GM18873 (cell line): ENCODE measurements at regions not wholly inside any gene's neighbourhood (a gene's known extent, or its start where the extent isn't known, plus 50 kb on each side); places are given as distances from the start of the nearest gene placed in this dataset.

Experiments used
- ATAC-seq: cut with Tn5 transposase; IDR thresholded peaks from one replicate; pipeline ENCODE4 v1.9.1; 2021; ENCODE audit warnings: mild to moderate bottlenecking, moderate library complexity, moderate number of reproducible peaks; ENCODE audit not compliant: unreplicated experiment, low FRiP score

DNA sequence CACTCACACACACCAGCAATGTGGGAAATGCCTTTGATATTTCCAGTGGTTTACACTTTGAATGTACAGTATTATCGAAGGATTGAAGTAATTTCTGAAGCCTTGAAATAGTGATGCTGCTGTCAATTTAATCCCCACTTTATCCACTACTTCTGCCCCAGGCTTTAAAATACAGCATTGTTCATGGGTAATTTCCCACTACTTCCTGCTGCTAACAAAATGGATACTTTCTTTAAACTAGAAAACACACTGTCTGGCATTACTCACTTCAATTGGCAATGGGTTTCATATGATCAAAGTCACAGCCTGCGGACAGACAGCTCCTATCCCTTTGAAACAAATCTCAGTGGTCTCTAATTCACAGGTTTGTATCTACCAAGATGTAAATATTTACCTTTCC, 292.2 kb downstream of the CDH11 start:
- ATAC-seq: no peak

DNA sequence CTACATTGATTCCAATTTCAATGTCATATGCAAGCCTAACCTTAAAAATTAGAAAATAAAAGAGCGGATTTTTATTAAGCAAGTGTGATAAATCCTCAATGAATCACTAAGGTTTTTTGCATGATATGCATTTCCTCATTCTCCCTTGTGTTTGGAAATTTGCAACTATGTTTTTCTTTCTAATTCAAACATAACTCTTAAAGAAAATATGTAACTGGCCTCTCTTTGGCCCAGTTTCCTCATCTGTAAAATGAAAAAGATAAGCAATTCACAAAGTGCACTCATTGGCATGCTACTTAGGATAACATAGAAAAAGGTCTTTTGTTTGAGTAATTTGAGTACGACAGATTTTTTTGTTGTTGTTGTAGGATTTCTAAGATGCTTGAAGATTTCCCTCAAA, 295.5 kb downstream of the CDH11 start:
- ATAC-seq: no peak

DNA sequence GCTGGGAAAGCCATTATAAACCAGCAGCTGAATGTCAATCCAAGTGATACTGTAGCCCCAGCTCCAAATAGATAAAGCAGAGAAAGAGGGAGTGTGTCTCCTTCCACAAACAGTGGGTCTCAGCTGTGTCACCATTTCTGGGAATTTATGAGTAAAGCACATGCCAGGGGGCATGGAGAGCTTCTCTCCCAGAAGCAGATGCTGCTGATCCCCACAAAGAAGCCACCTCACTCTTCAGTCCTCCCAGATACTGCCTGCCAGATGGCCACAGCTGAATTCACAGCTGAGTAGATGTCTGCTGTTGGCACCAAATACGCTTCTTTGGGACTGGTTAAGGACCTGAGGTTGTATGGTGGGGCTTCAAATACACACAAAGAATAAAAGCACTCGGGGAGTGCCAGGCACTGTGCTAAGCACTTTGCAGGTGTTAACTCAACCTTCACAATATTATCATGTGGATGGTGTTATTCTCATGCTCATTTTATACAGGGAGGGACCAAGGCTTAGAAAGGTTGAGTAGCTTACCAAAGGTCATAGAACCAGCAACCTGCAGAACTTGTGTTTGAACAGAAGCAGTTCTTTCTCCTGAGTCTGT, 298.3 kb downstream of the CDH11 start:
- no peak for ATAC-seq

DNA sequence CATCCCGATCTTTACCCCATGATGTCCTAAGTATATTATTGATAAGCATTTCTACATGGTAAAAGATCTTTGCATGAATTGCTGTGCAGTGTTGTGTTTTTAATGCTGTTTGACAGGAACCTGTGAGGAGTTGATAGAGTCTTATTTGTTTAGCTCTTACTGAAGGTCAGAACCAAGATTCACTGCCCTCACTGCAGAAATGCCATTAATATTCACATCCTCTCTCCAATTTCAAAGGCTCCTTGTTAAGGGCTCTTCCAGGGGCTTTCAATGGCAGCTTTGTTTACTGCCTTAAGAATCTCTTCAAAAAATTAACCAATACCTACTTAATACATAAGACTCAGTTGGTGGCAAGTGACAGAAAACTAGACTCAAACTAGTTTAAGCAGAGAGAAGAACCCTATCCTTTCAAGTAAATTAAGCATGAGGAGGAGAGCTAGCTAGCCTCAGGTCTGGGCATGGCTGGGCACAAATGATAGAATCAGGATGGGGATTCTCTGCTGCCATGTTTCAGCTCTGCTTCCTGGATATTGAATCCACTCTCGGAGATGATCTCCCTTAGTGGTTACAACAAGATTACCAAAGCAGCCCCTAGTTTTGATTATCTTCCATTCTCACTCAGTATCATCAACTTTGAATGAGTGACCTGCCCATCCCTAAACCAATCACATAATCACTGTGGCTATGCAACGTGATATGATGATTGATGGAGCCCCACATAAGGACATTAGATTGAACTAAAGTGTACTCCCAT, 311.8 kb downstream of the CDH11 start:
- ATAC-seq: no peak

DNA sequence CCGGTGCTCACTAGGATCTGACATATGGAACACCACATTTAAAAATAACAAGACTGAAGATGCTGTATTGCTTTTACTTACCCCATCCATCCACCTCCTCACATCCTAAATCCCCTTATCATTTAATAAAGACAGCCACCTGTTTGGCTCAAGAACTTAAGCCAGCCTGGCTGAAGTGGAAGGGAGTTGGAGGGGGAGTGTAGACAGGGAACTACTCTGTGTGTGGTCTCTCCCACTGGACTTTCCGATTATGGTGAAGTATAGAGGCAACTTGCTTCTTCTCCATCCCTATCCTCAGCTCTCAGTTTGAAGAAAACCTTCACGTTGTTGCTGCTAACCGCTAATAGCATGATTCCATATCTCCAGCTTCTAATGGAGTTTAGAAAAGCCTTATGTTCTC, 313.4 kb downstream of the CDH11 start:
- no peak for ATAC-seq

DNA sequence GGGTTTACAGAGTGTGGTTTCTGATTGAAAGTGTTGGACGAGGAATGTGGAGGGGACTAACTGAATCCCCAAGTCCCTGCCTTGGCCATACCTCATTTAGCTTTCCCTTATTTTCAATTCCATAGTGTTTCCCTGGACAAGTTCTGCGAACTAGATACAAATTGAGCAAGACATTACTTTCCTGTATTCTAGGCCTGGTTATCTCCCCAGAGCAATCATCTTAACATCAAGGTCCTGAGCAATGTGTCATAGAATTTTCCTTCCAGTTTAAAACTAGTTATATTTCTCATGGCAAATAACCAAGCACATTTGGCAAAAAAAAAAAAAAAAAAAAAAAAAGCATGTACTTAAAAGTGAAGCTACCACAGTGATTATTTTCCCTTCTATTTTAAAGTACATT, 330.1 kb downstream of the CDH11 start:
- no peak for ATAC-seq

DNA sequence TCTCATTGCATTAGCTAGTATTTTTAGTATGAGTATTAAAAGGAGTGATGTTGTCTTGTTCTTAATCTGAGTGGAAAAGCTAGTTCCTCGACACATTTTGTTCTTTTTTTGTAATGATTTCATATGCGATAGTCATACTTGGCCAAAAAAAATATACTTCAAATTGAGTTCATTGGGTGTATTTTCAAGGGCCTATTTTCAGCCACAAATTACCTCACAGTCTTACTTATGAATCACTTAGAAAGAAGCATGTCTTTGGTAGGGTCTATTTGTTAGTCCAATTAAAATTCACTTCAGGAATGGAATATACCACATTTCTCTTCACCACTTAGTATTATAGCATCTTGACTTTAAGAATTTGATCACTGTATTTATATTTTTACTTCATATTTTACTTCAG, 337.2 kb downstream of the CDH11 start:
- no peak for ATAC-seq

DNA sequence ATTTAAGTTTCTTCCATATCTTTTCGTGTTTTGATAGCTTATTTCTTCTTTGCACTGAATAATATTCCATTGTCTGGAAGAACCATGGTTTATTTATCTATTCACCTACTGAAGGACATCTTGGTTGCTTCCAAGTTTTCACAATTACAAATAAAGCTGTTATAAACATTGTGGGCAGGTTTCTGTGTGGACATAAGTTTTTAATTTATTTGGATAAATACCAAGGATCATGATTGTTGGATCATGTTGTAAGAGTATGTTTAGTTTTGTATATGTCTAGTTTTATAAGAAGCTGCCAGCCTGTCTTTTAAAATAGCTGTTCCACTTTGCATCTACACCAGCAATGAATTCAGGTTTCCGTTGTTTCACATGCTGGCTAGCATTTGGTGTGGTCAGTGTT, 339.4 kb downstream of the CDH11 start:
- ATAC-seq: no peak

DNA sequence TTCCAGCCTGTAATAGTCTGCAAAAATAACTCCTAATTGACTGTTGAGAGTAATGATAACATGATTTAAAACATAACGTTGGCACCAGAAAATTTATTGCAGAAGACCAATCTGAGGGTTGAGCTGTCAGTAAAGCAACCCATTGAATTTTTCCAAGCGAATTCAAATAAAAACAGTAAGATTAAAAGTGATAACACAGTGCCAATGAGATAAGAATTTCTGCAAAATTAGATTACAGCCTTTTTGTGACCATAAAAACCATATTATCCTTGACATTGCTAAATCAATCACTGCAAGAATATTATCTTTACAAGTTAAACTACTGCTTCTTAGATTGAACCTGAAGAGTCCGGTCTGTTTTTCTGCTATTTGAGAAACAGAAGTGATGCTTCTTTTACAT, 341.4 kb downstream of the CDH11 start:
- ATAC-seq: no peak

DNA sequence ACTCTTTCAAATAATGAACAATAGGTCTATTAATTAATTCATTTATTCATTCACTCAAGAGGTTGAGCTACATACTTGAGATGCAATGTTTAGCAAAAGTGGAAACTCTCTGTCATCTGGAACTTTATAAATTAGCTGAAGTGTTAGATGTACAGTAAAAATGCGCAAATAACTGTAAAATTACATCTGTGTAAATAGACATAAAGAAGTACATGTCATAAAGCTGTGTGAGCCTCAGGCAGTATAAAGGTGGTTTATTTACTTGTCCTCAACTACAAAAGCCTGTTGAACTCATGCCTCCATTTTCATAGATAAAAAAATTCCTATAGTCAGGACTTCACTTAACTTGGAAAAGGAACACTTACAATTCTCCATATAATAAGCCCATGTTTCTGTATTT, 343.1 kb downstream of the CDH11 start:
- ATAC-seq: no peak

DNA sequence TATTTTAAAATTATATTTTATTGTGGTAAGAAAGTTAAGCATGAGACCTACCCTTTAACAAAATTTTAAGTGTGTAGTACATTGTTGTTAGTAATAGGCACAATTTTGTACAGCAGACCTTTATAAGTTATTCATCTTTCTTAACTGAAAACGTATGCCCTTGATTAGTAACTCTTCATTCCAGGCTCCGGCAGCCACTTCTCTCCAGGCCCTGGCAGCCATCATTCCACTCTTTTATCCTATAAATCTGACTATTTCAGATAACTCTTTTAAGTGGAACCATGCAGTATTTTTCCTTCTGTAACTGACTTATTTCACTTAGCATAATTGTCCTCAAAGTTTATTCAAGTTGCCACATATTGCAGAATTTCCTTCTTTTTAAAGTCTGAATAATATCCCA, 348.2 kb downstream of the CDH11 start:
- ATAC-seq: no peak

DNA sequence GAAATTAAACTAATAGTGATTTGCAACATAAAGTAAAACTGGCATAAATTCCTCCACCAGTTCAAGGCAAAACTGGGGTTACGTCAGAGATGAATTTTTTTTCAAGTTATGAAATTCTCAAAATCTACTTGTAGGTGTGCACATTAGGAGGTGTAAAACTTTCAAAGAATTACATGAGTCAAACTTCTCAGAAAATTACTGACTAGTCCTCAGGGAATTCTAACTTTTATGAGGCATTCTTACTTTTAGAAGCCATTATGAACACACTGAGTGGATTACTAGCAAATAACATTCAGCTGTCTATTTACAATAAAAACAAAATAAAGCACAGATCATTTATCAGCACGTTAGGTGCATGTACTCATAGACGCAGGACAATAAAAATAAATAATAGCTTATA, 348.7 kb downstream of the CDH11 start:
- ATAC-seq: no peak

DNA sequence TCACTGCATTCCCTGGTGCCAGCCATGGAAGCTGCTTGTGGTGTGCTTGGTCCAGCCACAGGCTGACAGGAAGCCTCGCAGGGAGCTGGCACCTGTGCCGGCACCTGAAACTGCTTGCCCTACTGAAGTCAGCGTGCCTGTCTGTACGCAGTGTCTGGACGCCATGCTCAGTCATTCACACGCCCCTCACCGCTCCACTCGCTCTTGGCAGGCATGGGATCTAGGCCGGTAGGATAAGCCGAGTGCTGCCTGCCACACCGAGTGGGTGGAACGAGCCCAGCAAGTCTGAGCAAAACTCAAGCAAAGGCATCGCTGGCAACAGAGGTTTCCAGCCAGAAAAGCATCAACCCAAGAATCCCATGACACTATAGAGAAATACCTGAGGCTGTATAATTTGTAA, 350.6 kb downstream of the CDH11 start:
- ATAC-seq: no peak

DNA sequence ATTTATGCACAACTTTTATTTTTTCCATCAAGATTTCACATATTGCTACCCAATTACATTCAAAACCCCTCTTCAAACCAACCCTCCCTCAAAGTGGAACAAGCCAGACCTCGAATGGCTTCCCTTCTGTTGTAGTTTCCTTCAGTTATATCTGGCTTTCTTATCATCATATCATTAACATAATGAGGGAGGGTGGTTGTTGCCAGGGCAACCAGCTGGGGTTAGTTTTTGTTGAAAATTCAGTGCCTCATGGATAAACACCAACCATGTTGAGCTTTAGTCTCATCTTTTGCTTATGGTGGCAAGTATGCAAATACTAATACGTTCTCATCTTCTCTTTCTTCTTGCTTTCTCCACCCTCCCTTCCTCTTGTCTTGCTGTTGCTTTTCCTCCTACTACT, 359.7 kb downstream of the CDH11 start:
- ATAC-seq: no peak

DNA sequence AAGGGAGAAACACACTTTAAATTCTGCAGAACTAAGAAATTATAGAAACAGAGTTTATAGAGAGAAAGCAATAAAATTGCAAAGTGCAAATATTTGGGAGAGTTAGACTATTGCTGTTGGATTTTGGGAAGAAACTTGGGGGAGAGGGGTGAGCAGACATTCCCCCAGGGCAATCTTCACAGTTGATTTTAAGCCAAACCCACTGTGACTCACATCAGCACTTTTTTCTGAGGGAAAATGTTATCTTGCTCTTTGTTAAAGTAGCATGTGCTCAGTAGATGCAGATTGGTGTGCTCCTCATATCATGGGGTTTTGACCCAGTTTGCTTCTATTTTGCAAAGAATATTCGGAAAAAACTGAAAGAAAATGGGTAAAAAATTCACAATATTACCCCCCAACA, 367.6 kb downstream of the CDH11 start:
- ATAC-seq: no peak

DNA sequence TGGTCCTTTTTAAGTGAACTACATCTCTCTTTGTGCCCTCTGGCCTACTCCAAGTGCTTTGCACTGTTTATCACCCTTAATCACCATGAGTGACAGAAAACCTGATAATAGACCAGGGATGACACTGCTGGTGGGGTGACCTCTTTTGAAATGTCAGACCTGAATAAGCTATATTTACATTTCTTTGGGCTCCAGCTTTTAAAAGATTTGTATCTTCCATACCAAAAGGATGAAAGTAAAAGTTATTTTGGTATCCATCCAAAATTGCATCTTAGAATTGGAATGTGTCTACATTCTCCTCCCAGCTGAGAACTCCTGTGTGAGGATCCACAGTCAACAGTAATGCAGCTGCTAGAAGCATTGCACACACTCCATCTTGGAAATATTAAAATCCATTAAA, 370.0 kb downstream of the CDH11 start:
- no peak for ATAC-seq

DNA sequence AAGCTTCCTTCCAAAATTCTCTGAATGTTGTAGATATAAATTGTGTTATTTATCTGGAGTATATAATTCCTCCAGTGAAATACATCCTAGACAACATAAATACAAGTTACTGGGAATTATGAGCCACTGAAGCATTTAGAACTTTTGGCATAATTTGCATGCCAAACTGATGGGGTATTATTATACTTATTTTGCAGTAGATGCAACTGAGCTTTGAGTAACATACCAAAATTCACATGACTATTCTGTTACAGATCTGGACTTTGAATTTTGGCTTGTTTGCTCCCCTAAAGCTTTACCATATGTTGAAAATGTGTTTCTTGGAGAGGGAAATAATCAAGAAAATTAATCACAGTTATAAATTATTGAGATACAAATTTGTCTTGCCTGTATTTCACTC, 372.5 kb downstream of the CDH11 start:
- ATAC-seq: no peak

DNA sequence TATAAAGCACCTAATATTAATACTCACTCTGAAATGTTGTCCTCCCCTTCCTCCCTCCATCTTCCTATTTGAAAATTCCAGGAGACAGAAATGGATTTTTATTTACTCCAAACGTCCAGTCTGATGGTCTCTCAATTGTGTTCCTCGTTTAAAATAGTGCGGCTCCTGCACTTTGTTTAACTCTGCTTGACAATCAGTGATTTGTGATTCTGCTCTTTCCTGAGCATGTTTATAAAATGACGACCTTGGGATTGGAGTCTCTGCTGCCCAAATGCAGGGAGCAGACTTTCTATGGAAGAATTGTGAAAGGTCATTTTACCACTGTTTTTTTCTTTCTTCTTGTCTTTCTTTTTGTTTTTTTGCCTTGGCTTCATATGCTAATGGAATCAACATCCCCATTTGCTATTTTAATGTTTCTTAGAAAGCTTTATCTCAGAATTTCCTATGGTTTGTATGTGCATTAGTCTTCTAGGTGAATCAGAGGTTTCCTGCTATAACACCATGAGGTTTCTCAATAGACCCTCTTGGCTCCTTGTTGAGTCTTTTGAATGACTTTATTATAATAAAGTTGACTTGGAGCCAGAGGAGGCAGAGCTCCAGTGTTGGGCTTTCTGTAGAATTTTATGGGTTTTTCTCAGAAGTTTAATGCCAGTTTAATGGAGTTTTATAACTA, 376.5 kb downstream of the CDH11 start:
- ATAC-seq: no peak

DNA sequence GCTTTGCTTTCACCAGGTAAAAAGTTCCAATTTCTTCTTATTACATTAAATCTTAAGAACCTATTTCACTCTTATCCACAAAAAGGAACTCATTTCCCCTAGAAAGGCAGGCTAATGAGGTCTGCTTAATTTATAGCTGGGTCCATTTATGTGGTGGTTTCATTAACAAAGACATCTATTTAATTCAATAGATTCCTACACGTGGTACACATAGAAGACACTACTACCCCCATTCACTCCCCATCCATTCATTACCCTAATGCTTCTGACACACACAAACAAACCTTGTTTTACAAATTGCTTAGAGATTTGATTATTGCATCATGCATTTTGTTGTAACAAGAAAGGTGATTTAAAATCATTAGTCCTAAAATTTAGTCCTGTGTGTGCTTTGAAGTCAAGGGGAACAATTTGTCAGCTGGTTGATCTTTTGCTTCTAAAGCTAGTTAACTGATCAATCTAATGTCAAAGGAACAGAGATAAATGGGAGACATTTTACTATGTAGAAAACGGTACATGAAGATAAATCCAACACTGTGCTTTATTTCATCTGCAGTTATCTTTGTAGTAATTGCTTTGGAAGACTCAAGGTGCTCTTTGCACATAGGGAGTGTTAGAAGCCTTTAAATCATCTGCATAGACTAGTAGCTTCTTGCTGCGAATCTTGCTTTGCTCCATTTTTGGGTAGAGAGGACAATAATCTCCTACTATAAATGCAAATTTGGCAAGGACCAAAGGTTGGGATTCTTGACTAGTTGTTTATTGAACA, 379.2 kb downstream of the CDH11 start:
- no peak for ATAC-seq

DNA sequence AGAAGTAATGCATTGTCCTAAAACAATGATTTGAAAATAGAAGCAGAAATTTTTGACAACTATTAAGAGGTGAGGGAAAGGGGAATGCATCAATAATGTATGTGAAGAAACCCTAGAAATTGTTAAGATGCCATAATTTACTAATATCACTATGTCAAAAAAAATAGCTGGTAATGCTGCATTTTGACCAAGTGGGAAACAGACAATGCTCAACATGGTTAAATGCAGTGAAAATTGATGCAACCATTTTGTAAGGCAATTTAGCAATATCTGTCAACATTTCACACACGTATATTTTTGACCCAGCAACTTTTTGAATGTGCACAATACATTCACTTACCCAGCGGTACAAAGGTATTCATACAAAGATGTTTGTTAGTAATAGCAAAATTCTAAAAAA, 381.6 kb downstream of the CDH11 start:
- no peak for ATAC-seq

DNA sequence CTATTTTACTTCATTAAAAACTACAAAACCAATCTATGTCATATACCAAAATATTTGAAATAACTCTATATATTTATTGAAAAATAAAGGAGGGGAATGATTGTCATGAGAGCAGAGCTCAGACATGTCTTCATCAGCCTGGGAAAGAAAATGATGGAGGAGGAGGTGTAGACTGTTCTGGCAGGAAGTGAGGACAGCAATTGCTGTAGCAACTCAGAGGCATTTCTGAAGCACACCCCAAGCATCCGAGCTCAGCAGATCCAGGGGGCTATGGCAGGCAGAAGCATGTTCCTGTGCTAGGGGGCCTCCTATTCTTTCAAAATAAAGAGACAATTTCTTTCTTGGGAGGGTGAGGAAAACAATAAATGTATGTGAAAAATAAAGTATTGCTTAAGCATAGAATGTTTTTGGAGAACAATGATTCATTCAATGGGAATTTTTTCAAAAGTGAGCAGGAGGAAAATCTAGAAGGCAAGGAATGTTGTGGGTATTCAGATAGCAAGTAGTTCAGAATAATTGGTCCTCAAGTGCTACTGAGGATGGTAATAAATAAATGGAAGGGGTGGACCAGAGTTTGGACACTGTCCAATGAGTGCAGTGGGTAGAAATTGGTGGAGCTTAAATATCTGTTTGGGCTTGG, 383.4 kb downstream of the CDH11 start:
- ATAC-seq: no peak
